NOMO-1 treated with dmso at 0.1 percent for 144 hours (cell line): ENCODE measurements at regions not wholly inside any gene's neighbourhood (a gene's known extent, or its start where the extent isn't known, plus 50 kb on each side); places are given as distances from the start of the nearest gene placed in this dataset.
A peak's percentile ranks its signal among the peaks of the same experiment; 100 is the strongest.
"Not testable (repeated sequence)": the region's sequence is repeated elsewhere in the genome, so short reads cannot be mapped to it uniquely, and the experiment has no call there.

ENCODE experiments used
- DNase-seq: peaks from one replicate; lab custom pipeline; 2025; ENCODE audit not compliant: unreplicated experiment; lab: John Stamatoyannopoulos, UW

DNA sequence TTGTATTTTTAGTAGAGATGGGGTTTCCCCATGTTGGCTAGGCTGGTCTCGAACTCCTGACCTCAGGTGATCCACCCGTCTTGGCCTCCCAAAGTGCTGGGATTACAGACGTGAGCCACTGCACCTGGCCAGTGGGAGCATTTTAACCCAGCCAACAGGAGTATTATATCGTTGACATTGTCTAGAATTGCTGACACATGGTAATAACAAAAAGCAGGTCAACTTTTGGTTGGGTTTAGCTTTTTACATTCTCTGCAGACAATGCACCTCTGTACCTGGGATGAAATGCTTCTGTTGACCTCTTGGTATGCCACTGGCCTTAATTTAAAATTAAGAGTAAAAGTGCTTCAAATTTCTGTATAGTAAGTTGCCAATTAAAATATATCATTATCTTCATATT, 245.6 kb downstream of the TTC6 start:
- DNase-seq, result not testable (repeated sequence)

DNA sequence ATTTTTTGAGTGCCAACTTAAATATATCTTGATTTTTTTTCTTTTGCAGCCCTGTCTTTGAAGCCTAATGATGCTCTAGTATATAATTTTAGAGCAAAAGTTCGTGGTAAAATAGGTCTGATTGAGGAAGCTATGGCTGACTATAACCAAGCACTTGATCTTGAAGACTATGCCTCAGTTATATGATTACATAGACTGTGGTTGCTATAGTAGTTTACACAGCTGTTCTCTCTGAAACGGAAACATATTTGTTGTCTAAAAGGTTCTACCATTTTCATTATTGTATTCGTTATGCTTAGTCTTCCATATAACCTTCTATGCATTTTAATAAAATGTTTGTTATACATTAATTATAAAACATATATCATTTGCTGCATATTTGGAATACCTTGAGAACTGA, 246.7 kb downstream of the TTC6 start:
- DNase-seq, result no peak

DNA sequence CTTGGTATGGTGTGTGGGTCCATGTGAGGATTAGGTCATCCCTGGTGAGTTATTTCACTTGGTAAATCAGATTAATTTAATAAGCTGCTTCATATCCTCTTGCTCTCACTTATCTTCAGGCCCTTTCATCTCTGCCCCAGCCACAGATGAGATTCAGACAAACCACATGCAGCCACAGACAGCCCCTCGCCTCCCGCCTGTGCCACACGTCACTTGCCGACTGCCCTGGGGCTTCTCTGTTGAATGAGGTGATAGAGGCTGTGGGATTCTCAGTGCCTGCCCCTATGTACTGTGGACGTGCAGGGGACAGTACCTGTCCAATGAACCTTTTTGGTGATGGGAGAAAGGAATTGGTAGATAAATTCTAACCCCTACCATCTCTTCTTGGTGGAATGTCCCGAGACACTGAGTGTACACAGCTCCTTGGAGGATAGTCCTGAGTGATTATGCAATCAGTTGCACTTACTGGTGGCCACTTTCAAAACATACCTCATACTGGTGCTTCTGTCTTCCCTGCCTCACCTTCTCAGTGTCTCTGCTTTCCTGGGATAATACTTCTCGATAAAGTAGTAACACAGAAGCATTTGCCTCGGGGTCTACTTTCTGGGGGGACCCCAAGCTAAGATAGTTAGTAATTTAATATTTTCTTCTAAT, 248.7 kb downstream of the TTC6 start:
- DNase-seq, result no peak

DNA sequence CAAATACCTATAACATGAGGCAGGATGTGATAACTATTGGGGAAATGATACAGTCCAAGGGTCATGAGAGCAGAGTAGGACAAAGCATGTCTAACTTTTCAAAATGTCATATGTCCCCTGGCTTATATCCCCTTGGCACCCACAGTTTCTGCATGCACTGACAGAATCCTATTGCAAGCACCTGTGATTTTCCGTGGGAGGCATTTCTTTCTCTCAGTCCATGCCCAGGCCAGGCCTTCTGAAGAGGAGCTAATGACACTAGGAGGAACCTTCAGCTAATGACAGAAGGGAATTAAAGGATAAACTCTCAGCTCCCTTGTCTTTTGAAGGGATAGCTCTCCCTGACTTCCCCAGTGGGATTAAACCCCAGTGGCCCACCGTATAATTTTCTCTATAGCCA, 249.2 kb downstream of the TTC6 start:
- no peak for DNase-seq

DNA sequence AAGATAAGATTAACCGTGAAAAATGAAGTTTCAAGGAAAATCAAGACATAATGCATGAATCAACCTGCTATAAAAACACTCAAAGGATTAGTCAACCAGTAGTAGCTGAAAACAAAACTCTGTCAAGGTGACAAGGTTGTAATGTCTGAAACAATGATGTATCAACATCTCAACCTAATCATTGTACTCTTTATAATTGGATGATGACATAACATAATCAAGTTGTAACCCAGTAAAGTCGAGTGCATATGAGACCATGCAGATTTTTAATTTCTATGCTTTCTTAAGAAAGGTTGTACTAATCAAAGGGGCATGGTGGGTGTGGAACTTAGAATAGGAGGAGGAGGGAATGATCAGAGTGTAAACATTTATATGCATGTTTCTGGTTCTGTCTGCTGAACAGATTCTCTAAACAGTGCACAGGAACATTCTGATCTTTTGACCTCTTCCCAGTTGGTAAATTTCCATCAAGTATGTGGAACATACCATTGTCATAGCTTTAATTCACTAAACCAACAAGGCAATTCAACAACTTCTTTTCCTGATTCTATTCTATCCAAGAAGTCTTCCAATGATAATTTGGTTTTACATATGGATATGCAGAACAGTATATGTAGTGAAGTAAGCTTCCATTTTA, 253.7 kb downstream of the TTC6 start:
- no peak for DNase-seq

DNA sequence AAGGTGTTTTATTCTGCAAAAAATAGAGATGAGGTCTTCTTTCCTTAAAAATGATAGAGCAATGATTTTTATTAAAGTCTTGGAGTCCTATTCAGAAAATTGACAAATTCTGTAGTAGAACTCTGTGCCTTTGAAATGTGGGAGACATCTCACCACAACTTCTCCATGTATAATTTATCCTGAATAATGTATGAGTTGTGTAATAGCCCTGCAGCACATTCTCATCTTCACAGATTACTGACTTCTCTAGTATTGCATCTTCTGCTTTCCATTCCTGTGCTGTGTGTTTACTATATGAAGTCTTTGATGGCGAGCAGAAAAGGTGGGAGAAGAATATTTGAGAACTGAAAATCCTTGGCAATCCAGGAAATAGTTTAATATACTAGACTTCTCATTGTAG, 255.6 kb downstream of the TTC6 start:
- DNase-seq, result no peak

DNA sequence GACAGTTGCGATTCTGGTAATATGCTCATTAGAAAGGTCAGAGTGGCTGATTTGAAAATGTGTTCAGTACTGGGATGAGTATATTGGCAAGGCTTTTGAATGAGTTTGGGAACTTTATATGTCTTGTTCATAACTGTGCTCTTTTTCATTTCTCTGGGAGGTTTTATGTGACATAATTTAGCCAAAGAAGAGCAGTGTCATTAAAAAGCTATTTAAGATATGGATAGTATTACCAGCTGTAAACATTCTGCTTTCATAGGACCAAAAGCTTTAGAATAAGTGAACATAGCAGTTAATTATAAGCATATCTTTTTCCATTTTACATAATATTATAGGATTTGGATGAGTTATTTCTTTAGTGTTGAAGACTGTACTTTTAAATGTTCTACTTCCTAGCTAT, 260.4 kb downstream of the TTC6 start:
- no peak for DNase-seq

DNA sequence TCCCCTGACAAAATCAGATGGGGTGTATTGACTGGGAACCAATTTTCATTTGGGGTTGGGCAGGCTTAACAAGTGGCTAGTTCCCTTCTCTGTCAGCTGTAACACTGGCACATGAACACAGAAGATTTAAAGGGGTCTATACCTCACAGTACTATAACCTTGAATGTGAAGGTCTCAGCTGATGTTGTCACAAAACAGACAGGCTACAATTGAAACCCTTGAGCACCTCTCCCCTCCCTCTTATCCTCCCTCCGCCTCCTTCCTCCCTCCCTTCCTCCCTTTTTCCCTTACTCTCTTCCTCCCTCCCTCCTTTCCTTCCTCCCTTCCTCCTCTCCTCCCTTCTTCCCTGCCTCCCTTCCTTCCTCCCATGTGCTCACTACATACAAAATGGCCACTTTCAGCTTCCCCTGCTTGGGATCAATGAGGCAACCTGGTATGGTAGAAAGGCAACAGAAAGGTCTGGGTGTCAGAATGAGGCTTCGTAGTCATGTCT, 262.4 kb downstream of the TTC6 start:
- no peak for DNase-seq

DNA sequence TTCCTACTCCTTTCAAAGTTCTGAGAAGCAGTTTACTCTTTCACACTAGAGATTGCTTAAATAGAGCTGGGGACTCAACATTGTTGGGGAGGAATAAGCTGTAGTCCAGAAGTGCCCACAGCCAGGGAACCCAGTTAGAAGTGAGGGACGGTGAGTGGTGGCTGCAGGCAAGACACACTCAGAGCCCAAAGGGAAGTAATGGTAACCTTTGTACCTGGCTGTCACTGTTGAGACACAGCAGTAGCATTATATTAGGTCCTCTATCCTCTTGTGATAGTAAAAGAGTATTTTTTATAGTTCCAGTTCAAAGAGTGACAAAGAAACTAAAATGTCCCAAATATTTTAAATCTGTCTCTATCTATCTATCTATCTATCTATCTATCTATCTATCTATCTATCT, 263.3 kb downstream of the TTC6 start:
- no peak for DNase-seq

DNA sequence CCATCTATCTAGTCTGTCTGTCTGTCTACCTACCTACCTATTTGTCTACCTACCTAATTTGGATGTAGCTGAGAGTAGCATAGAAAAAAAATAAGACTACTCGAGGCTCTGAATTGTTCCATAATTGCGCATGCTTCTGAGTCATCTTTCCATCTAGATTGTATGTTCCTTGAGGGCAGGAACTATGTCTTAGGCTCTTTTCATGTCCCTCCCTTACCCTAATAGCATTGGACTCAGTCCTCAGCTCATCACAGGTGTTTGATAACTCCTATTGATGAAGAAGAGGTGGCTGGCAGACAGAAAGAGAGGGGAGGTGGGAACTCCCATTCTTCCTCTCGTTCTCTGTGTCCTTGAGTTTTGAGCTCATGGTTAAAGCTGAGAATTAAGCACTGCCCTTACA, 263.7 kb downstream of the TTC6 start:
- no peak for DNase-seq

DNA sequence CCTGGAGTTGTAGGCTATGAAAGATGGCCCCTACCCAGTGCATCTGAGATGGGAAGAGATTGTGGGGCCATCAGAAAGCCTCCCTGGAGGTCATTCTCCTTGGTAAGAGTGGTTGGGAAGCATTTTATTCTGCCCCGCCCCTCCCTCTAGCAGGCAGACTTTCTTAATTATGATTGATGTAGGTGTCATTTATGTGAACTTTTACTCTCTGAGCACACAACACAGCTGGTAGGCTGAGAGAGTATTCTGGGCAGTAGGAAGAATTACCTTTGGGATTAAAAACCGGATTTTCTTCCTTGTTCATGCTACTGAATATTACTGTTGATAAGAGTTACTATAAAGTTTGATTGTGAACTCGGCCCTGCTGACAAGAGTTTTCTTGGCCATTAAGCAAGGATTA, 266.8 kb downstream of the TTC6 start:
- no peak for DNase-seq

DNA sequence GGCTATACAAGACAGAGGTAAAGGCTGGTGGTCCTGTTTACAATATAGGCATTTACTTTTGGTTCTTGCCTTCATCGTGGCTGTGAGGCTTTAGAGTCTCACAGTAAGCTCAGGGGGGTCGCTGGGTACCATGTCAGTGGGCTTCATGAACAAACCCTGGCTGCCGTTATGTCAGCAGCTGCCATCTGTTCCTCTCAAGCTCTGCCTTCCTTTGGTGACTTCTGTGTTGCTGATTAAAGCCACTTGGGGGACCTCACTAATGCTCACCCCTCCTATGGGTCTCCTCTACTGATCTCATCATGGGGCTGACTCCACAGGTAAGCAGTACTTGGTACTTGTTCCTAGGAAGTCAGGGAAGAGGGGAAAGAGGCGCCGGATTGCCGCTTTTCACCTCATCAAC, 268.7 kb downstream of the TTC6 start:
- DNase-seq, result no peak

DNA sequence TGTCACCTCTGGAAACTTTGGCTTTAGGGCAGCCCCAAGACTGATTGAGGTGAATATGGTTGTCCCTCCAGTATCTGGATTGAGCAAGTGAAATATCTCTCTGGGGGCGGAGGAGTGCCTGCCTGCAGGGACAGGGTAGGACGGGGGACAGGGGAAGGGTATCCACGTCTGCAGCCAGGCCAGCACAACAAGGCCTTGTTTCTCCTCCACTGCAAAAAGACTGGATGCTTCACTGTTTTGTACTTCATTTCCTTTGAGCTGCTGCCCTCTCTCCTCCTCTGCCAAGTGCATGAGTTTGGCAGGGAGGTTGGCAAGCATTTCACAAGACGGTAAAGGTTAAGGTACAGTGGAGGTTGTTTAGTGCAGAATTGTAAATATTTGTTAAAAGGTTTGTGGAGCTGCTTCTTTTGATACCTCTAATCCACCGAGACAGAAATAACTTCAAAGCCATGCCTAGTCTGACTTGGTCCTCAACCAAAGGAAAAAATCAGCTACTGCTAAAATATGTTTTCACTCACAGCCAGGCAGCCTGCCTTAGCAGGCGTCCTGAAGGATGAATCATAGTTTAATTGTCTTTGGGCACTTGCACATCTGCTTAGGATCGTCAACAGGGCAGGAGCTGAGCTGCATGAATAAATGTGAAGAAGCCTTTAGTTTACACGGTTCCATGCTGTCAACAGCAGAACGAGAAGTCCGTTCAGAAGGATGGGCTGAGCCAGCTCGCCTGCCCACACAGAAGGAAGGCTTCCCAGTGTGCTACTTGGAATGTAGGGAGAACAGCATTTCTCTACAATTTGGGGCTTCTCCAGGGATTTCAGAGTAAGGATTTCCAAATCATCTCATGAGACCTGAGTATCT, 269.7 kb downstream of the TTC6 start:
- DNase-seq, result no peak

DNA sequence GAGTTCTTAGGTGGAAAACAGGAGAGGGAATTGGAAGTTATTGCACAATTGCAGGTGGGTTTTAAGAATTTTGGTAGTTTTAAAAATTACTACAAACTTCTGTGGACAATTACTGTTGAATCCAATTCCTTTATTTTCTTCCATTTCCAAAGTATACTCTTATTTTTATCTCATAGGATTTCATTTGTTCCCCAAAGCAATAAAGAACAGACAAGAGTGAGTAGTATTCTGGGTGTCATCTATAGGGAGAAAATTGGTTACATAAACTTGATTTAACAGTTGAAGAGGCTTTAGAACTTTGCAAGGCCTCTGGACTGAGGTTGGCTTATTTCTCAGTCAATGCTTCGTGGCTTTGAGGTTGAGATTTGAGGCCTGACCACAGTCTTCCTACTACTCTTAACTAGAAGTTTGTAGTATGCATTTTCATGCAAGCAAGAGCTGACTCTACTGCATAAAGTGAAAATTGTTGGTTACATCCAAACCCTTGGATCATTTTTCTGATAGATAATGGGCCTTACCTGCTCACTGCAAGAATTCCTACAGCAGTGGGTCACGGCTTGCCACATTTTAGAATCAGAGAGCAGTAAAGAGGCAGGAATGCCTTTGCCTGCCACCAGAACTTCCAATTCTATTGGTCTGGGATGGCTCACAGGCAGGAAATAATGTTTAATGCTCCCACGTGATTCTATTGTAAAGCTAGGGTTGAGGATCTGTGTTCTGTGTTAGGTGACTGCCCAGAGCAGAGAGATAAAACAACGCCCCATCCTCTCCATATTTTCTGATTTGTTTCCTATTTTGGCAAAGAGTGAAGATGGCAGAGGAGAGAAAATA, 270.5 kb downstream of the TTC6 start:
- no peak for DNase-seq

DNA sequence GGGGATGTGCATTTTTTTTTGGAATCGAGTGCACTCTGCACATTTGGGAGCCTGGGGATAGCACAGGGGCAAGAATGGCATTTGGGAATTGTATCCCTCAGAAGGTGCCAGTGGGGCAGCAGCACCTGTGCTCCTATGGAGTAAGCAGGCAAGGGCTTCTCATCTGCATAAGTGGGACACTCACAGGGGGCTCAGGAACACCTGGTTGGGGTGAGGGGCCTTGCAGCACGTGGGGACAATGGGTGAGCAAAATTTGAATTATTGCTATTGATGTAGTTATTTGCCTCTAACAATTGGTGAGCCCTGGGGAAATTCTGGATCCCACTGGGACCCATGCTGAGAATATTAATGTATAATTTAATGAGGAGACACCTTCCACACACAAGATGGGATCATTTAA, 274.2 kb downstream of the TTC6 start:
- DNase-seq, result no peak

DNA sequence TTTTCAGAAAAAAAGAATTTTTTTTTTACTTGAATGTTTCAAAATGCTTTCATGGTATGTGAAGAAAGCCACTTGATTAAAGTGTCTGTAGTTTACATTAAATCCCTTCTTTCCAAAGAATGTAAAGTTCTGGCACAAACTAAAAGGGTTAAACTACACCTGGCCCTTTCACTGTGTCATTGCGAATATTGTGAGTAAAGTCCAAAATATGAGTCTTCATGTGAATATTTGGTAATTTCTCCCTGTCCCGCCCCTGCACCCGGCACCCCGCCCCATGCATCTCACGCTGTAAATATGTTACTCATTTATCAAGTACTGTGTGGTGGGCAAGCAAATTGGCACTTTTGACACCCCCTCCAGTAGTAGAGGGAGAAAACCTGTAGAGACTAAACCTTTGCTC, 274.7 kb downstream of the TTC6 start:
- no peak for DNase-seq

DNA sequence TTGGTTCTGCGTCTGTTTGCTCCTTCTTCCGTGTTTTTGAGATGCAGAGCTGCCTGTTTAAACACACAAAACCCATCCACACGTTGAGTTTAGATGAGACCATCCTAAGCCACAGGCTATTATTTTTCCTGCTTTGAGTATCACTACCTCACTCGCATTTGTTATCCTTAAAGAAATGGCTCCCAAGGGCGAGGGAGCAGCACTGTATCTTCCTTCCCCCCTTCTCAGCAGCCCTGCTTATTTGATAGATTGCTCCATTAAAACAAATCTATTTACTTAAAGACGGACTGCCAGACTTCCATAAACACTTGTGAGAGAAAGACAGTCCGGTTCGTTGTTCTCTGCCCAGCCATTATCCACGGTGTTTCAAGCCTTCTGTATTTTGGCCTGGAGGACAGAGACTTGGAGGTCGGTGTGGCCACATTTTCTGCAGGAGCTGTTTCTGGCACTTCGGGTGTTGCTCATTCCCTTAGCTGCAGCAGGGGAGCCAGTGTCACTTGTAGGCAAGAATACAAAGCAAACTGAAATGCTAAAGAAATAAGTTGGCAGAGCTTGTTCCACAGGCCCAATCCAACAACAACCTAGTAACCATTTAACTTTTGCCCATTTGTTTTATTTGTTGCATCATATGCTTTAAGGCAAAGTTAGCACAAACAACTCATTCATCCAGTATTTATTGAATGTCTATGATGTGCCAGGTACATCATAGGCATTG, 275.4 kb downstream of the TTC6 start:
- DNase-seq, result no peak

DNA sequence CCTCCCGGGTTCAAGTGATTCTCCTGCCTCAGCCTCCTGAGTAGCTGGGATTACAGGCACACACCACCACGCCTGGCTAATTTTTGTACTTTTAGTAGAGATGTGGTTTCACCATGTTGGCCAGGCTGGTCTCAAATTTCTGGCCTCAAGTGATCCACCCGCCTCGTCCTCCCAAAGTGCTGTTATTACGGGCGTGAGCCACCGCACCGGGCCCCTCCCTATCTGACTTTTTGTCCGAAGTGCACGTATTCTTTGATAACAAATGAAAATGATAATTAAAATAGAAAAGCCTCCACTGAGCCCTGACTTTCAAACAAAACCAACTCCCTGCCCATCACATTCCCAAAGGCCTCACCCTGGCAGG, 278.6 kb downstream of the TTC6 start:
- DNase-seq, result not testable (repeated sequence)

DNA sequence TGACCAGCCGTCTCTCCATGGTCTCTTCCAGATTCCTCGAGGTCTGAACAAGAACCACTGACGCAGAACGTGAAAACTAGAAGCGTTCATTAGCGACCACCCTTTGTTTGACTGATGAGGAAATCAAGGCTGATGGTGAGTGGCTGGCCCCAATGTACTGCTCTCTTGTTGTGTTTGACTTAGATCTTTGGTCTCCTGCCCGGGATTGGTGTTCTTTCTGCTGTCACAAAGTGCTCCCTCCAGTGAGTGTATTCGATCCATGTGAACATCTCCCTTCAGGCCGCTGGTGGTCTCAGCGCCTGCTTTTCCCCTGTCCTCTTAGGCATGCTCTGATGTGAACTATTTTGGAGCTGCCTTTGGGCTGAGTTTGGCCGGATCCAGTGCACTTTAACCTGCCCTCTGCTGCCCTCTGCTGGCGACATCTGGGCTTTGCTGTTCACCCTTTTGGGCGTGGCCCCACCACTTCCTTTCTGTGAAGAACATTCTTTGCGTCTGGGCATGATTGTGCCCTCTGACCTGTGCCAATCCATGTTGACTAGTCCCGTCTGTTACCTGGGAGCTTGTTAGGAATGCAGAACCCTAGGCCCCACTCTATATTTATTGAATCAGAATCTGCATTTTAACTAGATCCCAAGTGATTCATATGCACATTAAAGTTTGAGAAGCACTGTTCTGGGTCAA, 279.1 kb downstream of the TTC6 start:
- DNase-seq, result peak; percentile 22

DNA sequence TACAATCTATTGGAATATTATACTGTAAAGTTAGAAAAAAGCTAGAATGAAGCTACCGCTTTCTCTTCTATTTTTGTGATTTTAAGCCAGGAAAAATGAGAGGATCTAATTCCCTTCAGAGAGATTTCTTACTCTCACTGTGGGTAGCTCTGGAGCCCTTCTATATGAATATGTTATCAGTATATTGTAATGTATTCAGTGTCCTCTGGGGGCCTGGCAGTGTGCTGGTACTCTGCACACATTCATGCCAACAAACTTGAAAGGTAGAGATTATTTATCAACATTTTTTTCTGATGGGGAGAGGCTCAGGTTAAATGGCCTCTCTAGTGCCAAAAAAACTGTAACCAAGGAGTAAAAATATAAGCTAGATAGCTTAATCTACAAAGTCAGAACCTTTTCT, 292.8 kb downstream of the TTC6 start:
- no peak for DNase-seq
